MM.1S (cell line): ENCODE measurements at regions not wholly inside any gene's neighbourhood (a gene's known extent, or its start where the extent isn't known, plus 50 kb on each side); places are given as distances from the start of the nearest gene placed in this dataset.

Source experiments
- DNase-seq: peaks from one replicate; pipeline ENCODE4 v3.0.0-alpha.2; 2015
- H2AFZ ChIP-seq: fragments of 300-600 bp; sonication (generic); 2 replicates; pipeline ENCODE4 v1.6.0; 2016; ENCODE audit warnings: antibody characterized with exemption, low read length
- H3F3A ChIP-seq: fragments of 300-600 bp; sonication (generic); 2 replicates; pipeline ENCODE4 v1.6.1; 2016; ENCODE audit warnings: mild to moderate bottlenecking, antibody characterized with exemption, low read length, moderate library complexity, mixed read lengths; ENCODE audit not compliant: insufficient read depth
- H3K27ac ChIP-seq: fragments of 300-600 bp; sonication (generic); 2 replicates; pipeline ENCODE4 v1.5.1; 2016; ENCODE audit warnings: mild to moderate bottlenecking, low read length
- H3K27me3 ChIP-seq: fragments of 300-600 bp; sonication (generic); replicated peaks from 2 replicates; pipeline ENCODE4 v1.6.0; 2016; ENCODE audit warnings: low read length; ENCODE audit not compliant: insufficient read depth
- H3K36me3 ChIP-seq: fragments of 300-600 bp; sonication (generic); replicated peaks from 2 replicates; pipeline ENCODE4 v1.6.1; 2016; ENCODE audit warnings: mild to moderate bottlenecking, low read length, mixed read lengths; ENCODE audit not compliant: insufficient read depth
- H3K4me1 ChIP-seq: fragments of 300-600 bp; sonication (generic); 2 replicates; pipeline ENCODE4 v1.6.1; 2016; ENCODE audit warnings: low read length, mixed read lengths
- H3K4me2 ChIP-seq: fragments of 300-600 bp; sonication (generic); 2 replicates; pipeline ENCODE4 v1.6.0; 2016; ENCODE audit warnings: low read depth, low read length
- H3K4me3 ChIP-seq: fragments of 300-600 bp; sonication (generic); 2 replicates; pipeline ENCODE4 v1.5.1; 2016; ENCODE audit warnings: low read length, mixed read lengths
- H3K79me2 ChIP-seq: fragments of 300-600 bp; sonication (generic); 2 replicates; pipeline ENCODE4 v1.6.1; 2016; ENCODE audit warnings: mixed run types, low read length, mixed read lengths
- H3K9ac ChIP-seq: fragments of 300-600 bp; sonication (generic); 2 replicates; pipeline ENCODE4 v1.6.1; 2016; ENCODE audit warnings: low read length, mixed read lengths
- H3K9me2 ChIP-seq: fragments of 300-600 bp; sonication (generic); replicated peaks from 2 replicates; pipeline ENCODE4 v1.6.1; 2016; ENCODE audit warnings: mild to moderate bottlenecking, low read length, mixed read lengths; ENCODE audit not compliant: insufficient read depth
- H3K9me3 ChIP-seq: fragments of 300-600 bp; sonication (generic); replicated peaks from 2 replicates; pipeline ENCODE4 v1.6.1; 2016; ENCODE audit warnings: mild to moderate bottlenecking, low read length, mixed read lengths; ENCODE audit not compliant: insufficient read depth
- H4K20me1 ChIP-seq: fragments of 300-600 bp; sonication (generic); 2 replicates; pipeline ENCODE4 v1.6.1; 2016; ENCODE audit warnings: mild to moderate bottlenecking, low read length, moderate library complexity, mixed read lengths; ENCODE audit not compliant: insufficient read depth
- EZH2 ChIP-seq: fragments of 300-600 bp; sonication (generic); optimal IDR thresholded peaks from 2 replicates; pipeline ENCODE3; 2017; ENCODE audit warnings: low read depth, mild to moderate bottlenecking, antibody characterized with exemption, low read length, mixed read lengths
- EZH2phosphoT487 ChIP-seq: fragments of 300-600 bp; sonication (generic); IDR thresholded peaks from 2 replicates; pipeline ENCODE4 v1.6.1; 2018; ENCODE audit warnings: antibody characterized with exemption, low read length
- TF ChIP-seq, protein P1 (sequence below): fragments of 300-600 bp; sonication (generic); IDR thresholded peaks from 2 replicates; pipeline ENCODE4 v1.5.1; 2016; ENCODE audit warnings: antibody characterized with exemption, low read length, mixed read lengths

DNA sequence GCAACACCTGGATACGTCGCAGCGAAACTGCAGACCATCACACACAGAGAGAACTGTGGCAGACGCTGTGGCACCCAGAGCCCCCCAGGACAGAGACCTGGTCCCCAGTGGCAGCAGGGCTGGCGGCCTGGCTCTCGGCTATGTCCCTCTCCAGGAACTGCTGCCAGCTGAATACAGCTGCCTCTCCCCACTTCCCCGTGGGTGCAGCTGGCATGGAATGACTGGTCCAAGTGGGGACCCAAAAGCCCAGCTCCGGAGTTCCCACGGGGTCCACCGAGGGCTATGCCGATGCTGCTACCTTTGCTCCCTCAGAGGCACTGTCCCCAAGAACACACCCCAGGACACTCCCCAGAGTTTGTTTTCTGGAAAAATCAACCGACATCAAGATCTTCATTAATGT lies 67.8 kb upstream of the GATA2 start:
- H3F3A ChIP-seq, result no peaks in the 10 kb centered on the region
- peaks cover 19% of the 10 kb centered on the region; the same call in 1 of the 2 replicates for H3K27me3 ChIP-seq
- H3K36me3 ChIP-seq, result no peaks in the 10 kb centered on the region
- H3K9me3 ChIP-seq, result no peaks in the 10 kb centered on the region
- no peaks in the 10 kb centered on the region for H3K79me2 ChIP-seq
- no peak overlapping the region for H2AFZ ChIP-seq
- no peak overlapping the region for H3K9ac ChIP-seq
- no peaks in the 10 kb centered on the region for H3K9me2 ChIP-seq
- no peak overlapping the region for H3K4me3 ChIP-seq
- H3K27ac ChIP-seq, result no peak overlapping the region
- DNase-seq, result no peak
- no peak overlapping the region for H3K4me2 ChIP-seq
- H4K20me1 ChIP-seq, result no peaks in the 10 kb centered on the region
- no peak for TF ChIP-seq EZH2
- TF ChIP-seq, protein P1, sequence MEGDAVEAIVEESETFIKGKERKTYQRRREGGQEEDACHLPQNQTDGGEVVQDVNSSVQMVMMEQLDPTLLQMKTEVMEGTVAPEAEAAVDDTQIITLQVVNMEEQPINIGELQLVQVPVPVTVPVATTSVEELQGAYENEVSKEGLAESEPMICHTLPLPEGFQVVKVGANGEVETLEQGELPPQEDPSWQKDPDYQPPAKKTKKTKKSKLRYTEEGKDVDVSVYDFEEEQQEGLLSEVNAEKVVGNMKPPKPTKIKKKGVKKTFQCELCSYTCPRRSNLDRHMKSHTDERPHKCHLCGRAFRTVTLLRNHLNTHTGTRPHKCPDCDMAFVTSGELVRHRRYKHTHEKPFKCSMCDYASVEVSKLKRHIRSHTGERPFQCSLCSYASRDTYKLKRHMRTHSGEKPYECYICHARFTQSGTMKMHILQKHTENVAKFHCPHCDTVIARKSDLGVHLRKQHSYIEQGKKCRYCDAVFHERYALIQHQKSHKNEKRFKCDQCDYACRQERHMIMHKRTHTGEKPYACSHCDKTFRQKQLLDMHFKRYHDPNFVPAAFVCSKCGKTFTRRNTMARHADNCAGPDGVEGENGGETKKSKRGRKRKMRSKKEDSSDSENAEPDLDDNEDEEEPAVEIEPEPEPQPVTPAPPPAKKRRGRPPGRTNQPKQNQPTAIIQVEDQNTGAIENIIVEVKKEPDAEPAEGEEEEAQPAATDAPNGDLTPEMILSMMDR, result no peak
- no peak for TF ChIP-seq EZH2phosphoT487
- H3K4me1 ChIP-seq, result 0 out of 2 replicates have a peak, but pooled peaks cover 5% of the 10 kb centered on the region

- no peak for TF ChIP-seq EZH2phosphoT487
- TF ChIP-seq EZH2, result no peak
- TF ChIP-seq, protein P1, result no peak
- Histone ChIP-seq H3K9me2 (no peaks in the 10 kb centered on the region), H3K27ac (no peak overlapping the region), H3K79me2 (no peaks in the 10 kb centered on the region), H3K4me1 (0 out of 2 replicates have a peak, but pooled peaks cover 5% of the 10 kb centered on the region), H3K27me3 (peaks cover 27% of the 10 kb centered on the region), H3K9ac (no peak overlapping the region), H3K36me3 (no peaks in the 10 kb centered on the region), H3K9me3 (no peaks in the 10 kb centered on the region), H3F3A (no peaks in the 10 kb centered on the region), H3K4me2 (peak overlapping the region; percentile 46; the same call in 1 of the 2 replicates), H4K20me1 (no peaks in the 10 kb centered on the region), H3K4me3 (peak overlapping the region; percentile 29; the same call in 1 of the 2 replicates), H2AFZ (peak overlapping the region; percentile 76)
- DNase-seq, result peak; percentile 69
These were observed 66.7 kb upstream of the GATA2 start for GRCh38 chr3:128559486-128560225.

GRCh38 chr3:128557531-128558280 lies 64.7 kb upstream of the GATA2 start:
- TF ChIP-seq EZH2 (no peak), EZH2phosphoT487 (no peak)
- TF ChIP-seq, protein P1, result no peak
- no peak overlapping the region for H3K4me3 ChIP-seq
- H3K9me2 ChIP-seq, result no peaks in the 10 kb centered on the region

More at GRCh38 chr3:128557531-128558280, 64.7 kb upstream of the GATA2 start:
- DNase-seq, result no peak
- H3F3A ChIP-seq, result no peaks in the 10 kb centered on the region
- H2AFZ ChIP-seq, result no peak overlapping the region
- no peaks in the 10 kb centered on the region for H3K79me2 ChIP-seq
- H3K36me3 ChIP-seq, result no peaks in the 10 kb centered on the region
- no peaks in the 10 kb centered on the region for H3K9me3 ChIP-seq
- H3K9ac ChIP-seq, result no peak overlapping the region
- no peaks in the 10 kb centered on the region for H4K20me1 ChIP-seq
- 0 out of 2 replicates have a peak, but pooled peaks cover 5% of the 10 kb centered on the region for H3K4me1 ChIP-seq
- peaks cover 44% of the 10 kb centered on the region for H3K27me3 ChIP-seq
- H3K4me2 ChIP-seq, result no peak overlapping the region
- H3K27ac ChIP-seq, result no peak overlapping the region
